PC-3 (cell line): ENCODE measurements at regions not wholly inside any gene's neighbourhood (a gene's known extent, or its start where the extent isn't known, plus 50 kb on each side); places are given as distances from the start of the nearest gene placed in this dataset.

Experiments used
- ATAC-seq: fragments of 200-7000 bp; cut with Tn5 transposase; 2 replicates; pipeline ENCODE4 v1.9.1; 2020; ENCODE audit warnings: mild to moderate bottlenecking, moderate library complexity
- BruUV-seq: library from RNA; stranded (reverse); fragments of 400-500 nt; replicated peaks from 2 replicates; lab custom pipeline; 2021; lab: Mats Ljungman, UMichigan
- CTCF ChIA-PET: fragments of 300-600 bp; sonication (Branson Sonifier 250); formaldehyde crosslinking; loops from one replicate; lab custom pipeline; 2022; ENCODE audit warnings: antibody characterized with exemption; lab: Charles Lee
- POLR2A ChIA-PET: fragments of 300-600 bp; sonication (Branson Sonifier 250); formaldehyde crosslinking; loops from one replicate; lab custom pipeline; 2022; ENCODE audit warnings: antibody characterized with exemption; ENCODE audit not compliant: unreplicated experiment; lab: Charles Lee
- DNase-seq: peaks from one replicate; pipeline ENCODE4 v3.0.0-alpha.2; 2015
- H2AFZ ChIP-seq: fragments of 300-600 bp; sonication (generic); 2 replicates; pipeline ENCODE4 v1.6.0; 2016; ENCODE audit warnings: antibody characterized with exemption, low read length
- H3F3A ChIP-seq: fragments of 300-600 bp; sonication (generic); one replicate; pipeline ENCODE4 v1.6.0; 2017; ENCODE audit warnings: antibody characterized with exemption, low read length, control low read depth, mild to moderate bottlenecking; ENCODE audit not compliant: unreplicated experiment
- H3K27ac ChIP-seq: fragments of 300-600 bp; sonication (generic); 2 replicates; pipeline ENCODE4 v1.5.1; 2016; ENCODE audit warnings: mild to moderate bottlenecking, low read length
- H3K27me3 ChIP-seq: fragments of 300-600 bp; sonication (generic); 2 replicates; pipeline ENCODE4 v1.6.1; 2016; ENCODE audit warnings: low read length, mixed read lengths
- H3K36me3 ChIP-seq: fragments of 300-600 bp; sonication (generic); 2 replicates; pipeline ENCODE4 v1.6.1; 2016; ENCODE audit warnings: low read depth, mixed run types, low read length, mixed read lengths
- H3K4me1 ChIP-seq: fragments of 300-600 bp; sonication (generic); 2 replicates; pipeline ENCODE4 v1.5.1; 2016; ENCODE audit warnings: low read length; ENCODE audit not compliant: insufficient read depth
- H3K4me2 ChIP-seq: fragments of 300-600 bp; sonication (generic); 2 replicates; pipeline ENCODE4 v1.6.0; 2016; ENCODE audit warnings: low read length
- H3K4me3 ChIP-seq: fragments of 300-600 bp; sonication (generic); 2 replicates; pipeline ENCODE4 v1.5.1; 2016; ENCODE audit warnings: mild to moderate bottlenecking, low read length, mixed read lengths
- H3K79me2 ChIP-seq: fragments of 300-600 bp; sonication (generic); 2 replicates; pipeline ENCODE4 v1.6.1; 2017; ENCODE audit warnings: low read length, mixed read lengths
- H3K9ac ChIP-seq: fragments of 300-600 bp; sonication (generic); 2 replicates; pipeline ENCODE4 v1.6.0; 2016; ENCODE audit warnings: mild to moderate bottlenecking, low read length
- H3K9me2 ChIP-seq: fragments of 300-600 bp; sonication (generic); replicated peaks from 2 replicates; pipeline ENCODE4 v1.6.1; 2016; ENCODE audit warnings: mixed run types, low read length, mixed read lengths
- H3K9me3 ChIP-seq: fragments of 300-600 bp; sonication (generic); 2 replicates; pipeline ENCODE4 v1.6.1; 2016; ENCODE audit warnings: low read length, mixed read lengths
- H4K20me1 ChIP-seq: fragments of 300-600 bp; sonication (generic); 2 replicates; pipeline ENCODE4 v1.6.1; 2016; ENCODE audit warnings: low read length, mixed read lengths
- CTCF ChIP-seq: fragments of 300-600 bp; sonication (generic); conservative IDR thresholded peaks from 2 replicates; pipeline ENCODE4 v1.5.1; 2017; ENCODE audit warnings: antibody characterized with exemption, low read depth, mild to moderate bottlenecking, low read length
- EZH2 ChIP-seq: fragments of 300-600 bp; sonication (generic); IDR thresholded peaks from one replicate; pipeline ENCODE4 v1.6.1; 2017; ENCODE audit warnings: antibody characterized with exemption, mild to moderate bottlenecking, low read length; ENCODE audit not compliant: unreplicated experiment
- EZH2phosphoT487 ChIP-seq: fragments of 300-600 bp; sonication (generic); IDR thresholded peaks from 2 replicates; pipeline ENCODE4 v1.6.1; 2018; ENCODE audit warnings: mild to moderate bottlenecking, antibody characterized with exemption, low read length, borderline replicate concordance
- intact Hi-C: fragments of 100-400 bp; cut with micrococcal nuclease; formaldehyde crosslinking; loops from 2 replicates; pipeline ENCODE4 v1.9.0; 2023

- Histone ChIP-seq H3K9me3 (no peaks in the 10 kb centered on the region), H3F3A (no peaks in the 10 kb centered on the region), H3K9me2 (no peaks in the 10 kb centered on the region), H3K27ac (no peak overlapping the region), H3K4me2 (no peak overlapping the region), H3K4me1 (no peaks in the 10 kb centered on the region), H2AFZ (no peak overlapping the region), H3K4me3 (no peak overlapping the region), H3K36me3 (no peaks in the 10 kb centered on the region), H3K79me2 (no peaks in the 10 kb centered on the region), H4K20me1 (no peaks in the 10 kb centered on the region), H3K9ac (no peak overlapping the region), H3K27me3 (no peaks in the 10 kb centered on the region)
- ATAC-seq (no peak), DNase-seq (no peak)
- TF ChIP-seq EZH2 (no peak), CTCF (no peak), EZH2phosphoT487 (no peak)
- ChIA-PET CTCF (no interaction called here), POLR2A (no interaction called here)
- BruUV-seq: no TSS peak
- intact Hi-C loops: no loop called here
Observed at GRCh38 chr17:10899281-10899680, 61.4 kb upstream of the PIRT start.

GRCh38 chr17:10894220-10894619, 56.3 kb upstream of the PIRT start:
- H3K9me2 ChIP-seq: no peaks in the 10 kb centered on the region
- BruUV-seq: no TSS peak
- H3K4me1 ChIP-seq: no peaks in the 10 kb centered on the region
- no peaks in the 10 kb centered on the region for H3K27me3 ChIP-seq
- no peaks in the 10 kb centered on the region for H3K9me3 ChIP-seq
- no peak overlapping the region for H3K4me2 ChIP-seq
- H3K9ac ChIP-seq: no peak overlapping the region
- no peak overlapping the region for H3K27ac ChIP-seq
- TF ChIP-seq CTCF (no peak), EZH2phosphoT487 (no peak), EZH2 (no peak)
- H4K20me1 ChIP-seq: no peaks in the 10 kb centered on the region
- POLR2A ChIA-PET: no interaction called here
- no peak overlapping the region for H2AFZ ChIP-seq
- ATAC-seq (no peak), DNase-seq (no peak)
- intact Hi-C loops: no loop called here
- H3K4me3 ChIP-seq: no peak overlapping the region
- H3K36me3 ChIP-seq: no peaks in the 10 kb centered on the region
- no peaks in the 10 kb centered on the region for H3F3A ChIP-seq
- CTCF ChIA-PET: no interaction called here
- no peaks in the 10 kb centered on the region for H3K79me2 ChIP-seq

GRCh38 chr17:10888858-10889257, 51.0 kb upstream of the PIRT start:
- H3K4me3 ChIP-seq: no peak overlapping the region
- no peaks in the 10 kb centered on the region for H4K20me1 ChIP-seq
- no peak for TF ChIP-seq EZH2phosphoT487
- TF ChIP-seq EZH2: no peak
- no TSS peak for BruUV-seq
- no peaks in the 10 kb centered on the region for H3K4me1 ChIP-seq
- no peaks in the 10 kb centered on the region for H3F3A ChIP-seq
- H3K4me2 ChIP-seq: no peak overlapping the region
- H3K9ac ChIP-seq: no peak overlapping the region
- no peak overlapping the region for H2AFZ ChIP-seq
- no peak for ATAC-seq
- no peaks in the 10 kb centered on the region for H3K9me3 ChIP-seq
- H3K79me2 ChIP-seq: no peaks in the 10 kb centered on the region
- ChIA-PET POLR2A (no interaction called here), CTCF (no interaction called here)
- H3K27ac ChIP-seq: no peak overlapping the region
- H3K9me2 ChIP-seq: no peaks in the 10 kb centered on the region
- H3K27me3 ChIP-seq: no peaks in the 10 kb centered on the region
- intact Hi-C loops: no loop called here
- H3K36me3 ChIP-seq: no peaks in the 10 kb centered on the region
- DNase-seq: no peak
